GM12878 (cell line): ENCODE measurements at regions not wholly inside any gene's neighbourhood (a gene's known extent, or its start where the extent isn't known, plus 50 kb on each side); places are given as distances from the start of the nearest gene placed in this dataset.
"Not testable (repeated sequence)": the region's sequence is repeated elsewhere in the genome, so short reads cannot be mapped to it uniquely, and the experiment has no call there.

Source experiments
- ATAC-seq: fragments of 200-7000 bp; cut with Tn5 transposase; 3 replicates; pipeline ENCODE4 v1.9.1; 2020; ENCODE audit warnings: mild to moderate bottlenecking, moderate library complexity
- BruUV-seq: library from RNA; stranded (reverse); fragments of 400-500 nt; replicated peaks from 2 replicates; lab custom pipeline; 2021; lab: Mats Ljungman, UMichigan
- CTCF ChIA-PET: fragments of 300-600 bp; sonication (Branson Sonifier 250); formaldehyde crosslinking; extraction: SDS; loops from one replicate; lab custom pipeline; 2021; ENCODE audit warnings: inconsistent platforms; lab: Yijun Ruan, JAX
- POLR2A ChIA-PET: fragments of 350-600 bp; formaldehyde crosslinking; extraction: SDS; loops from one replicate; lab custom pipeline; 2021; ENCODE audit warnings: inconsistent platforms; lab: Charles Lee
- RAD21 ChIA-PET: fragments of 300-600 bp; sonication (Branson Sonifier 250); formaldehyde crosslinking; loops from one replicate; lab custom pipeline; 2023; ENCODE audit warnings: antibody characterized with exemption; ENCODE audit not compliant: unreplicated experiment; lab: Charles Lee
- SMC1A ChIA-PET: fragments of 300-600 bp; sonication (Branson Sonifier 250); formaldehyde crosslinking; loops from one replicate; lab custom pipeline; 2023; ENCODE audit not compliant: unreplicated experiment, uncharacterized antibody; lab: Charles Lee
- DNase-seq: peaks from one replicate; pipeline ENCODE4 v3.0.0-alpha.2; 2011; ENCODE audit warnings: low read depth, low spot score
- FAIRE-seq: peaks from 3 replicates; lab custom pipeline; 2011; peaks lifted over from hg19 to GRCh38; lab: Jason Lieb, UNC
- H2AFZ ChIP-seq: 2 replicates; pipeline ENCODE4 v1.6.0; 2011; ENCODE audit warnings: low read depth, low read length, control low read depth; ENCODE audit not compliant: control insufficient read depth
- H3K27ac ChIP-seq: 2 replicates; pipeline ENCODE4 v1.5.1; 2011; ENCODE audit warnings: control low read depth; ENCODE audit not compliant: control insufficient read depth, insufficient read depth
- H3K27me3 ChIP-seq, 2 experiments: replicated peaks in 1 of 2; 2 replicates each; pipeline versions ENCODE4 v1.6.0 to v1.6.1; 2011; ENCODE audit warnings: low read length in 1 of 2; ENCODE audit not compliant: control insufficient read depth in 2 of 2, insufficient read depth in 2 of 2
- H3K36me3 ChIP-seq, 2 experiments: 2 replicates each; pipeline ENCODE4 v1.5.1; 2011; ENCODE audit warnings: low read length in 1 of 2; ENCODE audit not compliant: control insufficient read depth in 2 of 2, insufficient read depth in 2 of 2
- H3K4me1 ChIP-seq: 2 replicates; pipeline ENCODE4 v1.6.1; 2011; ENCODE audit warnings: mild to moderate bottlenecking, low read length, moderate library complexity, mixed read lengths; ENCODE audit not compliant: control insufficient read depth, insufficient read depth
- H3K4me2 ChIP-seq: 2 replicates; pipeline ENCODE4 v1.6.0; 2011; ENCODE audit warnings: control low read depth; ENCODE audit not compliant: control insufficient read depth, insufficient read depth
- H3K4me3 ChIP-seq: fragments of 200-600 bp; sonication (generic); 2 replicates; pipeline ENCODE4 v1.5.1; 2016
- H3K79me2 ChIP-seq: 2 replicates; pipeline ENCODE4 v1.6.0; 2011; ENCODE audit warnings: low read length; ENCODE audit not compliant: control insufficient read depth, insufficient read depth
- H3K9ac ChIP-seq: 2 replicates; pipeline ENCODE4 v1.8.0; 2011; ENCODE audit warnings: low read length, control low read depth, mixed read lengths; ENCODE audit not compliant: control insufficient read depth, insufficient read depth
- H3K9me3 ChIP-seq: replicated peaks from 3 replicates; pipeline ENCODE4 v1.5.1; 2011; ENCODE audit warnings: mild to moderate bottlenecking, low read length; ENCODE audit not compliant: control insufficient read depth, insufficient read depth
- H4K20me1 ChIP-seq: 2 replicates; pipeline ENCODE4 v1.6.0; 2011; ENCODE audit not compliant: control insufficient read depth, insufficient read depth
- BHLHE40 ChIP-seq, 2 experiments: fragments of 450-650 bp in 1 of 2; IDR thresholded peaks; 2 replicates each; pipeline ENCODE4 v1.6.1; 2011 to 2017; ENCODE audit warnings: low read depth in 2 of 2, borderline replicate concordance in 1 of 2, improper control_type of control experiment in 1 of 2, low read length in 1 of 2, mild to moderate bottlenecking in 1 of 2
- EGR1 ChIP-seq, 2 experiments: IDR thresholded peaks; 1 replicate in 1 of 2; 2 replicates in 1 of 2; pipeline ENCODE4 v1.6.1; 2011 to 2012; ENCODE audit warnings: low read depth in 2 of 2, low read length in 2 of 2, borderline replicate concordance in 1 of 2, mild to moderate bottlenecking in 1 of 2, moderate library complexity in 1 of 2
- IKZF1 ChIP-seq: fragments of 450-650 bp; conservative IDR thresholded peaks from 2 replicates; pipeline ENCODE4 v1.6.1; 2017; ENCODE audit warnings: antibody characterized with exemption, mild to moderate bottlenecking
- SRF ChIP-seq, 2 experiments: IDR thresholded peaks; 2 replicates each; pipeline ENCODE4 v1.6.1; 2011; ENCODE audit warnings: low read depth in 2 of 2, low read length in 2 of 2, mild to moderate bottlenecking in 1 of 2, moderate library complexity in 1 of 2
- WGBS: methylation state at CpG from one replicate; pipeline ENCODE4 v1.1.6; 2016; ENCODE audit warnings: low lambda C conversion rate; ENCODE audit not compliant: insufficient replicate concordance, insufficient coverage; ENCODE audit errors: missing lambda C conversion rate; 5-methylcytosine and 5-hydroxymethylcytosine counted together
- in situ Hi-C: fragments of 300-500 bp; cut with MboI; formaldehyde crosslinking; loops from 9 replicates; pipeline ENCODE4 v1.14.3; 2018; ENCODE audit warnings: mixed read lengths
- intact Hi-C: fragments of 100-400 bp; cut with micrococcal nuclease; formaldehyde crosslinking; loops from one replicate; pipeline ENCODE4 v1.14.2; 2022; ENCODE audit not compliant: unreplicated experiment

GRCh38 chr2:87075054-87075790, 53.6 kb upstream of the PLGLB1 start:
- peak overlapping the region; percentile 71 for H3K4me3 ChIP-seq

GRCh38 chr2:87075791-87076252, 54.2 kb upstream of the PLGLB1 start:
- H2AFZ ChIP-seq, in situ Hi-C loops: not testable (repeated sequence)
- 0 out of 4 replicates have a peak, but pooled peaks of 1 of the 2 experiments have one; percentile 42 for TF ChIP-seq SRF (IDR thresholded peaks at IDR 0.05; ENCODE audit: low read depth in 2 of 2, low read length in 2 of 2)
- TF ChIP-seq EGR1 (IDR thresholded peaks at IDR 0.05; ENCODE audit: borderline replicate concordance in 1 of 2, low read depth in 2 of 2, low read length in 2 of 2) = 0 out of 3 replicates have a peak, but pooled peaks of 1 of the 2 experiments have one; percentile 22
- 0 out of 2 replicates have a peak, but pooled peaks have one; percentile 14 for TF ChIP-seq IKZF1
- TF ChIP-seq BHLHE40 (IDR thresholded peaks at IDR 0.05; ENCODE audit: borderline replicate concordance in 1 of 2, low read depth in 2 of 2, low read length in 1 of 2) = peak in 1 of 2 experiments; percentile 31; a peak in 1 of 4 replicates
- TF ChIP-seq, all 136 proteins: peak for 4; not testable (repeated sequence) for 132
- H4K20me1 ChIP-seq, SMC1A ChIA-PET, H3K27me3 ChIP-seq, H3K4me1 ChIP-seq, H3K9me3 ChIP-seq, RAD21 ChIA-PET, FAIRE-seq, H3K79me2 ChIP-seq, H3K36me3 ChIP-seq, DNase-seq, CTCF ChIA-PET, intact Hi-C loops, POLR2A ChIA-PET, H3K4me2 ChIP-seq: not testable (repeated sequence)
- peak overlapping the region; percentile 48 for H3K27ac ChIP-seq
- peak overlapping the region; percentile 71; the same call in 1 of the 2 replicates for H3K4me3 ChIP-seq
- 2% methylated on average over 17 of the region's 64 CpGs for WGBS
- TSS peak; percentile 49 for BruUV-seq
- ATAC-seq = peak; percentile 30
- peak overlapping the region; percentile 51; the same call in 1 of the 2 replicates for H3K9ac ChIP-seq

More at GRCh38 chr2:87075054-87075790, 53.6 kb upstream of the PLGLB1 start:
- H2AFZ ChIP-seq, BruUV-seq, SMC1A ChIA-PET, POLR2A ChIA-PET, H4K20me1 ChIP-seq, RAD21 ChIA-PET, H3K9me3 ChIP-seq, intact Hi-C loops, H3K4me1 ChIP-seq, CTCF ChIA-PET, DNase-seq, H3K36me3 ChIP-seq, FAIRE-seq, H3K27me3 ChIP-seq, in situ Hi-C loops: not testable (repeated sequence)
- H3K27ac ChIP-seq = peak overlapping the region; percentile 48
- peak; percentile 9; the same call in 2 of the 3 replicates for ATAC-seq
- 0 out of 2 replicates have a peak overlapping the region, but pooled peaks have one; percentile 25 for H3K4me2 ChIP-seq
- peaks cover 13% of the 10 kb centered on the region for H3K79me2 ChIP-seq
- H3K9ac ChIP-seq = peak overlapping the region; percentile 20; the same call in 1 of the 2 replicates
- under 1% methylated on average over 16 of the region's 47 CpGs for WGBS
